22Rv1 (cell line): ENCODE measurements at regions not wholly inside any gene's neighbourhood (a gene's known extent, or its start where the extent isn't known, plus 50 kb on each side); places are given as distances from the start of the nearest gene placed in this dataset.

Source experiments
- H3K27ac ChIP-seq: fragments of 450-650 bp; 2 replicates; pipeline ENCODE4 v1.5.1; 2017
- ZFX ChIP-seq: fragments of 450-650 bp; IDR thresholded peaks from 2 replicates; pipeline ENCODE4 v1.6.1; 2017; ENCODE audit warnings: antibody characterized with exemption, borderline replicate concordance
- TF ChIP-seq, protein P1 (sequence below): fragments of 450-650 bp; IDR thresholded peaks from 2 replicates; pipeline ENCODE4 v1.5.1; 2017; ENCODE audit warnings: mild to moderate bottlenecking

DNA sequence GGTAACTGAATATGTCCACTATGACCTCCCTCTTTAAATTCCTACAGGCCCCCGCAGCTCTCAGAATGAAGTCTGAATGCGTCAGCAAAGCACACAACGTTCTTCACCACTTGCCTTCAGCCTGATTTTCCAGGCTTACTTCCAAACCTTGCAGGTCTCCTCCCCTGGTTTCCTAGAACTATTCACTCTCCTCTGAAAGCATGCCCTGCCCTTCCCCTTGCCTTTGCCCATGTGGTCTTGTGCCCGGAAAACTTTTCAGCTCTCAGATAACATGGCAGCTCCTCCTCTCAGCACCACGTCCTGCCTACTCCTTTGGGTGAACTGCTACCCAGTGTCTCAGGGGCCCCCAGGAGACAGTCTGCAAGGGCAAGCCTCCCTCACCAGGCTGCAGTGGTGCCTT, 268.5 kb upstream of the LDB2 start:
- no peak overlapping the region for H3K27ac ChIP-seq
- TF ChIP-seq, protein P1, sequence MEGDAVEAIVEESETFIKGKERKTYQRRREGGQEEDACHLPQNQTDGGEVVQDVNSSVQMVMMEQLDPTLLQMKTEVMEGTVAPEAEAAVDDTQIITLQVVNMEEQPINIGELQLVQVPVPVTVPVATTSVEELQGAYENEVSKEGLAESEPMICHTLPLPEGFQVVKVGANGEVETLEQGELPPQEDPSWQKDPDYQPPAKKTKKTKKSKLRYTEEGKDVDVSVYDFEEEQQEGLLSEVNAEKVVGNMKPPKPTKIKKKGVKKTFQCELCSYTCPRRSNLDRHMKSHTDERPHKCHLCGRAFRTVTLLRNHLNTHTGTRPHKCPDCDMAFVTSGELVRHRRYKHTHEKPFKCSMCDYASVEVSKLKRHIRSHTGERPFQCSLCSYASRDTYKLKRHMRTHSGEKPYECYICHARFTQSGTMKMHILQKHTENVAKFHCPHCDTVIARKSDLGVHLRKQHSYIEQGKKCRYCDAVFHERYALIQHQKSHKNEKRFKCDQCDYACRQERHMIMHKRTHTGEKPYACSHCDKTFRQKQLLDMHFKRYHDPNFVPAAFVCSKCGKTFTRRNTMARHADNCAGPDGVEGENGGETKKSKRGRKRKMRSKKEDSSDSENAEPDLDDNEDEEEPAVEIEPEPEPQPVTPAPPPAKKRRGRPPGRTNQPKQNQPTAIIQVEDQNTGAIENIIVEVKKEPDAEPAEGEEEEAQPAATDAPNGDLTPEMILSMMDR: no peak
- TF ChIP-seq ZFX: no peak

DNA sequence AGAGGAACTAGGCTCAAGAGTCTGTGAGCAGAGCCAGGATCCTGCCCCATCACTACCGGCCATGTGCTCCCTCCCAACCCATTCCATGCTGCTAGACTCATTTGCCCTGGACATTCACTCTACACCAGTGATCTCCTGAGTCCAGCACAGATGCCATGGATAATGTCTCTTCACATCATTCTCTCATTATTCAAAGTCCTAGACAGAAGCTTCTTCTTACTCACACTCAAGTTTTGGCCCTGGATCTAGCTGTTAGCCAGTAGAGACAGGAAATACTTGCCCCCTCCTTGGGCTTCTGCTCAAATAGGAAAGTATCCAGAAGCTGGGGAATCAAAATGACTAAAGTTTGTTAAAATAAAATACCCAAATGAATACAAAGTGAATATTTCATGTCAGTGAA, 266.8 kb upstream of the LDB2 start:
- TF ChIP-seq ZFX: no peak
- TF ChIP-seq, protein P1: no peak

DNA sequence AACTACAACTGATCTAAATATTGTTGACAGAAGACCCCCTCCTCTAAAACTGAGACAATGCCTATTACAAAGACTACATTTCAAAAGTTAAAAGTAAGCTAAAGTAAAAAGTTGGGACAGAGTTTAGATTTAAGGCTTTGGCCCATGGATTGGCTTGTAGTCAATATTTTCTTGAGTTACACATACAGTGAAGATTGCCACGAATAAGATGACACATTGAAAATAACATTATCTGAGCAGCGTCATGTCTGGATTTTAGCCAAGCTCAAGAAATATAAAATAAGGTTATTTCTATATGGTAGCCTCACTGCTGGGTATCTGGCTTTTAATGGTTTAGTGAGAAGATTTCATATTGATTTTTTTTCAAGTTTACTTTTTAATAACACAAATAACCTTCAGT, 266.2 kb upstream of the LDB2 start:
- TF ChIP-seq ZFX: no peak
- TF ChIP-seq, protein P1: no peak
- no peak overlapping the region for H3K27ac ChIP-seq

More for the DNA sequence above, 266.8 kb upstream of the LDB2 start:
- no peak overlapping the region for H3K27ac ChIP-seq

DNA sequence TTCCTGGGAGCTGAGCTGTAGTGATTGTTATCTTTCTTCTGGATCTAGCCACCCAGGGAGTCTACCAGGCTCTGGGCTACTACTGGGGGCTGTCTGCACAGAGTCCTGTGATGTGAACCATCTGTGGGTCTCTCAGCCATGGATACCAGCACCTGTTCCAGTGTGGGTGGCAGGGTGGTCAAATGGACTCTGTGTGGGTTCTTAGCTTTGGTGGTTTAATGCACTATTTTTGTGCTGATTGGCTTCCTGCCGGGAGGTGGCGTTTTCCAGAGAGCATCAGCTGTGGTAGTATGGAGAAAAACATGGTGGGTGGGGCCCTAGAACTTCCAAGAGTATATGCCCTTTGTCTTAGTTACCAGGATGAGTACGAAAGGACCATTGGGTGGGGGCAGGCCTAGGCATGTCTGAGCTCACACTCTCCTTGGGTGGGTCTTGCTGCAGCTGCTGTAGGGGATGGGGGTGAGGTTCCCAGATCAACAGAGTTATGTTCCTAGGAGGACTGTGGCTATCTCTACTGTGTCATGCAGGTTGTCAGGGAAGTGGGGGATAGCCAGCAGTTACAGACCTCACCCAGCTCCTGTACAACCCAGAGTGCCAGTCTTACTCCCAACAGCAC, 264.8 kb upstream of the LDB2 start:
- no peak for TF ChIP-seq ZFX
- TF ChIP-seq, protein P1: no peak
- no peak overlapping the region for H3K27ac ChIP-seq

DNA sequence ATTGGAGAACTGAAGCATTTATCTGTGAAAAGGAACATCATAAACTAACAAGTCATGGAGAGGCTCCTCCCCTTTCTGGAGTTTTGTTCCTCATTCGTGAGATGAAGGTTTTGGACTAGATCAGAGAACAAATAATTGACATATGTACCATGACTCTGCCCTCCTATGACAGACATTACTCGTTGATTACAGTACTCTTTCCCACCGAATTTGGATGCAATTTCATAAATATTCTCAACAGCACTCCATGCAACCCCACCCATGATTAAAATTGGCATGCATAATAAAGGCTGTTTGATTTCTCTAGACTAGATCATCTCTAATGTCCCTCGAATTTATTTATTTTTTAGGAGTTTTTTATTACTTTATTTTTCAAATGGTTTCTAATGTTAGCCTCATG, 258.9 kb upstream of the LDB2 start:
- TF ChIP-seq, protein P1: no peak
- TF ChIP-seq ZFX: no peak
- H3K27ac ChIP-seq: no peak overlapping the region

DNA sequence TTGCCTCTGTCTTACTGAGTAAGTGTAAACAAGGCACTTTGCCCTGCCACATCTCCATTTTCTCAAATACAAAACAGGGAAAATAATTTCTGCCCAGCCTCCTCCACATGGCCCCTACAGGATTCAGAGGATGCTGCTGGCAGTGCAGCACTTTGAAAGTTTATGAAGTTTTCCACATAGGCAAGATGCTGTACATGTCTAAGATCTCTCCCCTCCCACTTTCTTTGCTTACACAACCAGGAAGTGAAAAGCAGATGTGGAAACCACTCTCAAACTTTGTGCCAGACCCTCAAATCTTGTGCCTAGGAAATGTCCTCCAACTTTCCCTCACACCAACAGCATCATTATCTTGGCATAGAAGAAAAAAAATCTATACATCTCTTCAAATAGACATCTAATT, 257.0 kb upstream of the LDB2 start:
- H3K27ac ChIP-seq: no peak overlapping the region
- TF ChIP-seq, protein P1: no peak
- no peak for TF ChIP-seq ZFX

DNA sequence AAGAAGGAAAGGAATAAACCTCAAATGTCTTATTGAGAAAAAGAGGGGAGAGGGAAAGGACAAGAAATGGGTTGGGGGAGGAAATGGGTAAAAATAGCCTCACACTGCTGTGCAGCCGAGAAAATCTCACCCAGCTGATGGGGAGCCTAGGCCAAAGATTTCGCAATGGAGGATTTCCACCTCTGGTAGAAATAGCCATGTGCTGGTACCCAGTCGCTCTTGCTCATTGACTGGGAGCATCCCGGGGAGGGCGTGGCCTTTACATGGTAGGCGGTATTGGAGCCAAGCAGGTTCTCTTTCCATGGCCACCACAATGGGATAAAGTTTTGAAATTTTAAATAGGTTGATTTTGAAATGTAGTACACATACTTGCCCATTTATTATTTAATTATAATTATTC, 255.1 kb upstream of the LDB2 start:
- no peak for TF ChIP-seq ZFX
- TF ChIP-seq, protein P1: no peak
- H3K27ac ChIP-seq: no peak overlapping the region
